ENCODE measurements at regions not wholly inside any gene's neighbourhood (a gene's known extent, or its start where the extent isn't known, plus 50 kb on each side); places are given as distances from the start of the nearest gene placed in this dataset.

GRCh38 chr2:217270485-217271121 is 410.7 kb upstream of the TNP1 start:
- intact Hi-C loops (cut with micrococcal nuclease; ENCODE audit: unreplicated experiment) = no loop called here
- in situ Hi-C loops (cut with HindIII; ENCODE audit: extremely low pct_ligation_motif_present, low pct_unique_long_range_greater_than_20kb) = no loop called here
- ATAC-seq = no peak

More at GRCh38 chr2:217270485-217271121, 410.7 kb upstream of the TNP1 start:
- Histone ChIP-seq H3K4me2 (ENCODE audit: low read depth, low read length) (no peak overlapping the region), H3K9me3 (ENCODE audit: low read length) (peaks cover 12% of the 10 kb centered on the region; the same call in 1 of the 2 replicates), H3K79me2 (ENCODE audit: insufficient read depth, low read length) (no peaks in the 10 kb centered on the region), H3K36me3 (replicated peaks in 1 of 2; ENCODE audit: control insufficient read depth in 1 of 2, insufficient read depth in 2 of 2, low read length in 2 of 2) (no peaks in the 10 kb centered on the region), H2AFZ (ENCODE audit: low read length) (no peak overlapping the region), H3K4me3 (replicated peaks in 1 of 3; ENCODE audit: insufficient read depth in 1 of 3, low read depth in 2 of 3, low read length in 3 of 3) (no peak overlapping the region), H3K27ac (ENCODE audit: extremely low read length, insufficient read depth, low read length) (no peak overlapping the region), H3K27me3 (ENCODE audit: control insufficient read depth in 1 of 2, insufficient read depth in 2 of 2, low read length in 2 of 2) (0 out of 5 replicates have a peak, but pooled peaks cover 0 to 3% of the 10 kb centered on the region in 2 experiments), H3K4me1 (ENCODE audit: insufficient read depth, low read length) (no peaks in the 10 kb centered on the region), H3K9ac (ENCODE audit: insufficient read depth, low read depth, low read length) (no peak overlapping the region), H4K20me1 (ENCODE audit: insufficient read depth, low read length) (no peaks in the 10 kb centered on the region)
- no peak for DNase-seq (ENCODE audit: low spot score)
- WGBS (ENCODE audit: low lambda C conversion rate) = 10% methylated on average over 1 of the region's 1 CpG
- ChIA-PET POLR2A (no interaction called here), CTCF (ENCODE audit: low intra/inter-chr PET ratio, low total read pairs) (no interaction called here)
- FAIRE-seq = no peak
- TF ChIP-seq, protein P1, sequence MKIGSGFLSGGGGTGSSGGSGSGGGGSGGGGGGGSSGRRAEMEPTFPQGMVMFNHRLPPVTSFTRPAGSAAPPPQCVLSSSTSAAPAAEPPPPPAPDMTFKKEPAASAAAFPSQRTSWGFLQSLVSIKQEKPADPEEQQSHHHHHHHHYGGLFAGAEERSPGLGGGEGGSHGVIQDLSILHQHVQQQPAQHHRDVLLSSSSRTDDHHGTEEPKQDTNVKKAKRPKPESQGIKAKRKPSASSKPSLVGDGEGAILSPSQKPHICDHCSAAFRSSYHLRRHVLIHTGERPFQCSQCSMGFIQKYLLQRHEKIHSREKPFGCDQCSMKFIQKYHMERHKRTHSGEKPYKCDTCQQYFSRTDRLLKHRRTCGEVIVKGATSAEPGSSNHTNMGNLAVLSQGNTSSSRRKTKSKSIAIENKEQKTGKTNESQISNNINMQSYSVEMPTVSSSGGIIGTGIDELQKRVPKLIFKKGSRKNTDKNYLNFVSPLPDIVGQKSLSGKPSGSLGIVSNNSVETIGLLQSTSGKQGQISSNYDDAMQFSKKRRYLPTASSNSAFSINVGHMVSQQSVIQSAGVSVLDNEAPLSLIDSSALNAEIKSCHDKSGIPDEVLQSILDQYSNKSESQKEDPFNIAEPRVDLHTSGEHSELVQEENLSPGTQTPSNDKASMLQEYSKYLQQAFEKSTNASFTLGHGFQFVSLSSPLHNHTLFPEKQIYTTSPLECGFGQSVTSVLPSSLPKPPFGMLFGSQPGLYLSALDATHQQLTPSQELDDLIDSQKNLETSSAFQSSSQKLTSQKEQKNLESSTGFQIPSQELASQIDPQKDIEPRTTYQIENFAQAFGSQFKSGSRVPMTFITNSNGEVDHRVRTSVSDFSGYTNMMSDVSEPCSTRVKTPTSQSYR (CRISPR knock-in tag; IDR thresholded peaks at IDR 0.05; ENCODE audit: borderline replicate concordance) = no peak
- TF ChIP-seq MYPOP (CRISPR knock-in tag; IDR thresholded peaks at IDR 0.05) (no peak), ZNF331 (CRISPR knock-in tag; IDR thresholded peaks at IDR 0.05) (no peak), MAFK (conservative IDR thresholded peaks at IDR 0.05 in 1 of 2, IDR thresholded peaks at IDR 0.05 in 1 of 2; ENCODE audit: low read length in 2 of 2) (no peak), ZNF850 (CRISPR knock-in tag; conservative IDR thresholded peaks at IDR 0.05) (no peak), NCOR1 (IDR thresholded peaks at IDR 0.05; ENCODE audit: borderline replicate concordance, low read length) (no peak)
- TF ChIP-seq, protein P2, sequence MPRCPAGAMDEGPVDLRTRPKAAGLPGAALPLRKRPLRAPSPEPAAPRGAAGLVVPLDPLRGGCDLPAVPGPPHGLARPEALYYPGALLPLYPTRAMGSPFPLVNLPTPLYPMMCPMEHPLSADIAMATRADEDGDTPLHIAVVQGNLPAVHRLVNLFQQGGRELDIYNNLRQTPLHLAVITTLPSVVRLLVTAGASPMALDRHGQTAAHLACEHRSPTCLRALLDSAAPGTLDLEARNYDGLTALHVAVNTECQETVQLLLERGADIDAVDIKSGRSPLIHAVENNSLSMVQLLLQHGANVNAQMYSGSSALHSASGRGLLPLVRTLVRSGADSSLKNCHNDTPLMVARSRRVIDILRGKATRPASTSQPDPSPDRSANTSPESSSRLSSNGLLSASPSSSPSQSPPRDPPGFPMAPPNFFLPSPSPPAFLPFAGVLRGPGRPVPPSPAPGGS (CRISPR knock-in tag; IDR thresholded peaks at IDR 0.05) = no peak
- no TSS peak for BruUV-seq (replicated peaks)
